ENCODE measurements at regions not wholly inside any gene's neighbourhood (a gene's known extent, or its start where the extent isn't known, plus 50 kb on each side); places are given as distances from the start of the nearest gene placed in this dataset.

GRCh38 chr12:94736820-94737219, 86.5 kb upstream of the TMCC3 start:
- no peak overlapping the region for H3K27ac ChIP-seq (ENCODE audit: extremely low read length, insufficient read depth, low read length)
- 28% methylated on average over 5 of the region's 5 CpGs for WGBS (ENCODE audit: low lambda C conversion rate)
- H3K4me3 ChIP-seq (replicated peaks in 1 of 3; ENCODE audit: insufficient read depth in 1 of 3, low read depth in 2 of 3, low read length in 3 of 3), result no peak overlapping the region
- intact Hi-C loops (cut with micrococcal nuclease; ENCODE audit: unreplicated experiment) (no loop called here), in situ Hi-C loops (cut with HindIII; ENCODE audit: extremely low pct_ligation_motif_present, low pct_unique_long_range_greater_than_20kb) (no loop called here)
- H3K79me2 ChIP-seq (ENCODE audit: insufficient read depth, low read length), result no peaks in the 10 kb centered on the region
- H3K9me3 ChIP-seq (ENCODE audit: low read length), result no peaks in the 10 kb centered on the region
- FAIRE-seq (no peak), DNase-seq (ENCODE audit: low spot score) (no peak), ATAC-seq (no peak)
- H2AFZ ChIP-seq (ENCODE audit: low read length), result no peak overlapping the region
- H3K36me3 ChIP-seq (replicated peaks in 1 of 2; ENCODE audit: control insufficient read depth in 1 of 2, insufficient read depth in 2 of 2, low read length in 2 of 2), result no peaks in the 10 kb centered on the region
- peaks cover 7% of the 10 kb centered on the region; the same call in 1 of the 2 replicates for H3K4me1 ChIP-seq (ENCODE audit: insufficient read depth, low read length)
- no peak overlapping the region for H3K9ac ChIP-seq (ENCODE audit: insufficient read depth, low read depth, low read length)
- ChIA-PET CTCF (ENCODE audit: low intra/inter-chr PET ratio, low total read pairs) (no interaction called here), POLR2A (no interaction called here)
- 0 out of 5 replicates have a peak, but pooled peaks cover 0 to 5% of the 10 kb centered on the region in 2 experiments for H3K27me3 ChIP-seq (ENCODE audit: control insufficient read depth in 1 of 2, insufficient read depth in 2 of 2, low read length in 2 of 2)
- no peaks in the 10 kb centered on the region for H4K20me1 ChIP-seq (ENCODE audit: insufficient read depth, low read length)
- BruUV-seq (replicated peaks), result no TSS peak
- no peak overlapping the region for H3K4me2 ChIP-seq (ENCODE audit: low read depth, low read length)
- TF ChIP-seq SALL1 (CRISPR knock-in tag; IDR thresholded peaks at IDR 0.05) (no peak), SIN3B (IDR thresholded peaks at IDR 0.05; ENCODE audit: low read length) (no peak)
- TF ChIP-seq, protein P1, sequence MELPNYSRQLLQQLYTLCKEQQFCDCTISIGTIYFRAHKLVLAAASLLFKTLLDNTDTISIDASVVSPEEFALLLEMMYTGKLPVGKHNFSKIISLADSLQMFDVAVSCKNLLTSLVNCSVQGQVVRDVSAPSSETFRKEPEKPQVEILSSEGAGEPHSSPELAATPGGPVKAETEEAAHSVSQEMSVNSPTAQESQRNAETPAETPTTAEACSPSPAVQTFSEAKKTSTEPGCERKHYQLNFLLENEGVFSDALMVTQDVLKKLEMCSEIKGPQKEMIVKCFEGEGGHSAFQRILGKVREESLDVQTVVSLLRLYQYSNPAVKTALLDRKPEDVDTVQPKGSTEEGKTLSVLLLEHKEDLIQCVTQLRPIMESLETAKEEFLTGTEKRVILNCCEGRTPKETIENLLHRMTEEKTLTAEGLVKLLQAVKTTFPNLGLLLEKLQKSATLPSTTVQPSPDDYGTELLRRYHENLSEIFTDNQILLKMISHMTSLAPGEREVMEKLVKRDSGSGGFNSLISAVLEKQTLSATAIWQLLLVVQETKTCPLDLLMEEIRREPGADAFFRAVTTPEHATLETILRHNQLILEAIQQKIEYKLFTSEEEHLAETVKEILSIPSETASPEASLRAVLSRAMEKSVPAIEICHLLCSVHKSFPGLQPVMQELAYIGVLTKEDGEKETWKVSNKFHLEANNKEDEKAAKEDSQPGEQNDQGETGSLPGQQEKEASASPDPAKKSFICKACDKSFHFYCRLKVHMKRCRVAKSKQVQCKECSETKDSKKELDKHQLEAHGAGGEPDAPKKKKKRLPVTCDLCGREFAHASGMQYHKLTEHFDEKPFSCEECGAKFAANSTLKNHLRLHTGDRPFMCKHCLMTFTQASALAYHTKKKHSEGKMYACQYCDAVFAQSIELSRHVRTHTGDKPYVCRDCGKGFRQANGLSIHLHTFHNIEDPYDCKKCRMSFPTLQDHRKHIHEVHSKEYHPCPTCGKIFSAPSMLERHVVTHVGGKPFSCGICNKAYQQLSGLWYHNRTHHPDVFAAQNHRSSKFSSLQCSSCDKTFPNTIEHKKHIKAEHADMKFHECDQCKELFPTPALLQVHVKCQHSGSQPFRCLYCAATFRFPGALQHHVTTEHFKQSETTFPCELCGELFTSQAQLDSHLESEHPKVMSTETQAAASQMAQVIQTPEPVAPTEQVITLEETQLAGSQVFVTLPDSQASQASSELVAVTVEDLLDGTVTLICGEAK (IDR thresholded peaks at IDR 0.05), result no peak
- TF ChIP-seq, protein P1 (CRISPR knock-in tag; IDR thresholded peaks at IDR 0.05), result no peak
